ENCODE measurements at regions not wholly inside any gene's neighbourhood (a gene's known extent, or its start where the extent isn't known, plus 50 kb on each side); places are given as distances from the start of the nearest gene placed in this dataset.

GRCh38 chr15:62709261-62709660 lies 333.3 kb upstream of the TPM1 start:
- CTCF ChIA-PET = interaction anchor here (0.9 to 1.3 kb wide), 2 partner anchors 10 to 318 kb away, joined by 4 to 5 read pairs; no protein-coding TSS in a partner anchor
- DNase-seq (ENCODE audit: unreplicated experiment) = no peak
- POLR2A ChIA-PET = no interaction called here
- no TSS peak for BruUV-seq (replicated peaks)
- no peak overlapping the region for H3K4me3 Mint-ChIP-seq (ENCODE audit: unreplicated experiment)
- intact Hi-C loops (cut with micrococcal nuclease) = no loop called here
- H3K27me3 Mint-ChIP-seq (ENCODE audit: insufficient read depth, unreplicated experiment) = no peaks in the 10 kb centered on the region
- H3K36me3 Mint-ChIP-seq (ENCODE audit: insufficient read depth, unreplicated experiment) = peaks cover 10% of the 10 kb centered on the region
- no peaks in the 10 kb centered on the region for H3K9me3 Mint-ChIP-seq (ENCODE audit: unreplicated experiment)
- no peaks in the 10 kb centered on the region for H3K4me1 Mint-ChIP-seq (ENCODE audit: insufficient read depth, unreplicated experiment)
- TF ChIP-seq CTCF (IDR thresholded peaks at IDR 0.05; ENCODE audit: unreplicated experiment) = no peak
- no peak overlapping the region for H3K27ac Mint-ChIP-seq (ENCODE audit: low read depth, unreplicated experiment)

- no TSS peak for BruUV-seq (replicated peaks)
- ChIA-PET POLR2A (no interaction called here), CTCF (no interaction called here)
- no peak overlapping the region for H3K4me3 Mint-ChIP-seq (ENCODE audit: unreplicated experiment)
- no peak for TF ChIP-seq CTCF (IDR thresholded peaks at IDR 0.05; ENCODE audit: unreplicated experiment)
- DNase-seq (ENCODE audit: unreplicated experiment) = no peak
- H3K27ac Mint-ChIP-seq (ENCODE audit: low read depth, unreplicated experiment) = no peak overlapping the region
- H3K36me3 Mint-ChIP-seq (ENCODE audit: insufficient read depth, unreplicated experiment) = peaks cover 20% of the 10 kb centered on the region
- intact Hi-C loops (cut with micrococcal nuclease) = no loop called here
- H3K4me1 Mint-ChIP-seq (ENCODE audit: insufficient read depth, unreplicated experiment) = no peaks in the 10 kb centered on the region
- H3K9me3 Mint-ChIP-seq (ENCODE audit: unreplicated experiment) = no peaks in the 10 kb centered on the region
- H3K27me3 Mint-ChIP-seq (ENCODE audit: insufficient read depth, unreplicated experiment) = no peaks in the 10 kb centered on the region
Measured at GRCh38 chr15:62711691-62712454, 330.7 kb upstream of the TPM1 start.

- BruUV-seq (replicated peaks) = no TSS peak
- H3K9me3 Mint-ChIP-seq (ENCODE audit: unreplicated experiment) = no peaks in the 10 kb centered on the region
- no peak for TF ChIP-seq CTCF (IDR thresholded peaks at IDR 0.05; ENCODE audit: unreplicated experiment)
- peaks cover 26% of the 10 kb centered on the region for H3K36me3 Mint-ChIP-seq (ENCODE audit: insufficient read depth, unreplicated experiment)
- no peak overlapping the region for H3K27ac Mint-ChIP-seq (ENCODE audit: low read depth, unreplicated experiment)
- no peak for DNase-seq (ENCODE audit: unreplicated experiment)
- ChIA-PET POLR2A (no interaction called here), CTCF (no interaction called here)
- intact Hi-C loops (cut with micrococcal nuclease) = no loop called here
- no peaks in the 10 kb centered on the region for H3K4me1 Mint-ChIP-seq (ENCODE audit: insufficient read depth, unreplicated experiment)
- H3K27me3 Mint-ChIP-seq (ENCODE audit: insufficient read depth, unreplicated experiment) = no peaks in the 10 kb centered on the region
- no peak overlapping the region for H3K4me3 Mint-ChIP-seq (ENCODE audit: unreplicated experiment)
Measured at GRCh38 chr15:62712455-62712839, 330.1 kb upstream of the TPM1 start.

- no peaks in the 10 kb centered on the region for H3K27me3 Mint-ChIP-seq (ENCODE audit: insufficient read depth, unreplicated experiment)
- no peaks in the 10 kb centered on the region for H3K9me3 Mint-ChIP-seq (ENCODE audit: unreplicated experiment)
- POLR2A ChIA-PET = no interaction called here
- no peak overlapping the region for H3K27ac Mint-ChIP-seq (ENCODE audit: low read depth, unreplicated experiment)
- H3K4me1 Mint-ChIP-seq (ENCODE audit: insufficient read depth, unreplicated experiment) = no peaks in the 10 kb centered on the region
- DNase-seq (ENCODE audit: unreplicated experiment) = no peak
- no TSS peak for BruUV-seq (replicated peaks)
- peaks cover 39% of the 10 kb centered on the region for H3K36me3 Mint-ChIP-seq (ENCODE audit: insufficient read depth, unreplicated experiment)
- no peak for TF ChIP-seq CTCF (IDR thresholded peaks at IDR 0.05; ENCODE audit: unreplicated experiment)
- CTCF ChIA-PET = no interaction called here
- no peak overlapping the region for H3K4me3 Mint-ChIP-seq (ENCODE audit: unreplicated experiment)
- intact Hi-C loops (cut with micrococcal nuclease) = no loop called here
Measured at GRCh38 chr15:62715946-62716345, 326.6 kb upstream of the TPM1 start.
